GM18520 (cell line): ENCODE measurements at regions not wholly inside any gene's neighbourhood (a gene's known extent, or its start where the extent isn't known, plus 50 kb on each side); places are given as distances from the start of the nearest gene placed in this dataset.

Experiments used
- ATAC-seq: cut with Tn5 transposase; IDR thresholded peaks from one replicate; pipeline ENCODE4 v1.9.1; 2021; ENCODE audit not compliant: unreplicated experiment

- no peak for ATAC-seq
Measured at GRCh38 chr12:42812086-42812485, 222.5 kb upstream of the PRICKLE1 start.

- no peak for ATAC-seq
Measured at GRCh38 chr12:42810006-42810405, 220.5 kb upstream of the PRICKLE1 start.

- ATAC-seq = no peak
Measured at GRCh38 chr12:42809226-42809625, 219.7 kb upstream of the PRICKLE1 start.

GRCh38 chr12:42807766-42808165 is 218.2 kb upstream of the PRICKLE1 start:
- ATAC-seq = no peak

- ATAC-seq = no peak
Measured at GRCh38 chr12:42807251-42807650, 217.7 kb upstream of the PRICKLE1 start.

GRCh38 chr12:42804928-42805327 is 215.4 kb upstream of the PRICKLE1 start:
- no peak for ATAC-seq

GRCh38 chr12:42802785-42803189 is 213.2 kb upstream of the PRICKLE1 start:
- no peak for ATAC-seq

GRCh38 chr12:42801271-42801670 is 211.7 kb upstream of the PRICKLE1 start:
- ATAC-seq = no peak

GRCh38 chr12:42799966-42800365 is 210.4 kb upstream of the PRICKLE1 start:
- ATAC-seq = no peak

- ATAC-seq = no peak
Measured at GRCh38 chr12:42798811-42799438, 209.4 kb upstream of the PRICKLE1 start.

- ATAC-seq = no peak
Measured at GRCh38 chr12:42794806-42795205, 205.3 kb upstream of the PRICKLE1 start.

- ATAC-seq = no peak
Measured at GRCh38 chr12:42793166-42793565, 203.6 kb upstream of the PRICKLE1 start.

- no peak for ATAC-seq
Measured at GRCh38 chr12:42792265-42792664, 202.7 kb upstream of the PRICKLE1 start.

GRCh38 chr12:42791399-42791798 is 201.9 kb upstream of the PRICKLE1 start:
- no peak for ATAC-seq

- ATAC-seq = no peak
Measured at GRCh38 chr12:42790761-42791151, 201.2 kb upstream of the PRICKLE1 start.

- no peak for ATAC-seq
Measured at GRCh38 chr12:42789808-42790760, 200.5 kb upstream of the PRICKLE1 start.

- ATAC-seq = no peak
Measured at GRCh38 chr12:42786400-42787148, 197.0 kb upstream of the PRICKLE1 start.

GRCh38 chr12:42785944-42786343 is 196.4 kb upstream of the PRICKLE1 start:
- no peak for ATAC-seq

- no peak for ATAC-seq
Measured at GRCh38 chr12:42780671-42781070, 191.1 kb upstream of the PRICKLE1 start.

- ATAC-seq = no peak
Measured at GRCh38 chr12:42779186-42779859, 189.8 kb upstream of the PRICKLE1 start.

- no peak for ATAC-seq
Measured at GRCh38 chr12:42776396-42776795, 186.8 kb upstream of the PRICKLE1 start.
